Left renal cortex interstitium (tissue), 4 donors: ENCODE measurements at regions not wholly inside any gene's neighbourhood (a gene's known extent, or its start where the extent isn't known, plus 50 kb on each side); places are given as distances from the start of the nearest gene placed in this dataset.

Experiments used
- DNase-seq, 4 donors: peaks; one replicate each; pipeline ENCODE4 v3.0.0-alpha.2; 2013; ENCODE audit warnings: low read depth in 4 of 4, low spot score in 2 of 4, missing footprints in 1 of 4

GRCh38 chr1:29916656-29917369, 680.5 kb downstream of the PTPRU start:
- DNase-seq, result no peak

DNA sequence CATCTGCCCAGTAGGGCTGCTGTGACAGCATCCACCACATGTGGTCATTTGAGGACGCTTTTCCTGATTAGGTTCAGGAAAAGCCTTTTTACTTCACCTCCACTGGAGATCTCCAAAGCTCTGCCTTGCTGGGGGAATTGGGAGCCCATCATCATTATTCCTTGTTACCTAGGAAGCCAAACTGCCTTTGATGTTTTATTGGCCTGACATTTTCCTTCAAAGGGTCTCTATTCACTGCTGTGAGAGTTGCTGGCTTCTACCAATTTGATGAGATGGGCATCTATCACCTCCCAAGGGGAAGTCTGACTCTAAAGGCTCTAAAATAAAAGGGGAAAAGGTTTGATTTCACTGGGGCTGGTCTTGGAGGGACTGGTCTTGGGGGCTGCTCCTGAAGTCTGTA, 678.6 kb downstream of the PTPRU start:
- DNase-seq, result no peak

DNA sequence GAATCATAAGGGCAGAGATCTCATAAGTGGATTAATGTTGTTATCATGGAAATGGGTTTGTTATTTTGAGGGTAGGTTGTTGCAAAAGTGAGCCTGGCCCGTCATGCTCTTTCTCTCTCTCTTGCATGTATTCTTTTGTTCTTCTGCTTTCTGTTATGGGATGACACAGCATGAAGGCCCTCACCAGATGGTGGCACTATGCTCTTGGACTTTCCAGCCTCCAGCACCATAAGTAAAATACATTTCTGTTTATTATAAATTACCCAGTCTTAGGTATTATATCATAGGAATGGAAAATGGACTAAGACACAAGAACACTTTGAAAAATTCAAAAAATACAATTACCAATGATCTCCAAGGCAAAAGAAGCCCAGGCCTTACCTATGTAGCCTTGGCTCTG, 676.1 kb downstream of the PTPRU start:
- DNase-seq, result no peak

GRCh38 chr1:29909962-29910361, 673.6 kb downstream of the PTPRU start:
- DNase-seq, result no peak

DNA sequence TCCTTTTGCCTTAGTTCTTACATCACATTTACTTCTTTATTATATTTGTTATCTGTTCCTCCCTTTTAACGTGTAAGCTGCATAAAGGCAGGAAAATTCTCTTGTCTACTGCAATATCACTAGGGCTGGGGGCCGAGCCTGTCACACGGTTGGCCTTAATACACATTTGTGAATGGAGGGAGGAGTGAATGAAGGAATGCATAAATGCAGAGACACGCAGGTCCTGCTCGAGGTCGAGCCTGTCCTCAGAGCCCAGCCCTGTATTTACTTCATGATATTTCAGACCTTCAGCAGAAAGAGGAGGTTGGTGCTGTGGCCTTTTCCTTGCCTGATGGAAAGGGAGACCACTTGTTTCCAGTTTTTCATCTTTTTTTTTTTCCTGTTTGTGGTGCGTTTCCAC, 671.3 kb downstream of the PTPRU start:
- no peak for DNase-seq

- DNase-seq, result no peak
These were observed 670.6 kb downstream of the PTPRU start for GRCh38 chr1:29906927-29907326.

- DNase-seq, result no peak
These were observed 667.3 kb downstream of the PTPRU start for GRCh38 chr1:29903548-29904166.

DNA sequence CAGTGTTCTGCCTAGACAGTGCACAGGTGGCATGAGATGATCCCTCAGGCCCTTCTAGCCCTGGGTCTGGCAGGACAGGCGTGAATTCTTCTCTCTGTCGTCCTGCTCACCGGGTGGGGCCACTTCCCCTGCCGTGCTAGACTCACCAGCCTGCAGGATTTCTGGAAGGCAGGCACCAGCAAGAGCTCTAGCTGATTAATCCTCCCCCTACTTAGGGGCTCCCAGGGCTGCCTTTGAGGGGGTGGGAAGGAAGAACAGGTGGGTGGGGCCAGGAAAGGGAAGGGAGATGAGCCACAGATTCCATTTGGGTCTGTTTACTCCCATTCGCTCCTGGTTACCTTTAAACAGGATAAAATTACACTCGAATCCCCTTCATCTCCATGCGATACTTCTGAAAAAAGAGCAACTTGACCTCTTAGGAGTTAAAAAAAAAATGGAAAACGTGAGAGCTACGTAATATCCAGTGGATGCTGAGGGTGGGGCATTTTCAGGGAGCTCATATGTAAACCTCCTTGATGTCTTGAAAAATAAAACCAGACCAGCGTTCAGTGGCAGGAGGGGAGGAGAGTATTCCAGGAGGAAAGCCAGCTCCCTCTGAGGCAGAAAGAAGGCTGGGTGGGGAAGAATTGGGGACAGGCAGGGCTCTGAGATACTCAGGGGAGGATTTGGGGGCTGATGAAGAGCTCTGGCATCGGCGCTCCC, 665.5 kb downstream of the PTPRU start:
- peak; percentile 8 to 11 (median 10) for DNase-seq

DNA sequence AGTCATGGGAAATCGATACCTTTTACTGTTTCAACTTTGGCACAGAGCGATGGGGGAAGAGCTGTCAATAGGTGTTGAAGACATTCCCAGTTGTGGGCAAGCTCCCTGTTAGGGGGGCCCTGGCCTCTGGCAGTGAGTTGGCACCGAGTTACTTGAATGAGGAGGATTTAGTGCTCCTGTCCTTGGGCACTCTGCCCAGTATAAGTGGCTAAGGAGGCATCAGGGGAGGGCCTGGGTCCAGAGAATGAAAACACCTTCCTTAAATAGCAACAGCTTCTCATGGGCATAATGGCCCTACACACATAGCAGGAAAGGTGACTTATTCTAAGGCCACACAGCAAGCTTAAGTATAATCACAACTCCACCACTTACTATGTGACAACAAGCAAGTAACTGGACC, 664.4 kb downstream of the PTPRU start:
- no peak for DNase-seq

- DNase-seq, result no peak
These were observed 663.9 kb downstream of the PTPRU start for GRCh38 chr1:29900104-29900679.

GRCh38 chr1:29896791-29897714, 660.7 kb downstream of the PTPRU start:
- no peak for DNase-seq

- DNase-seq, result no peak
These were observed 660.0 kb downstream of the PTPRU start for GRCh38 chr1:29896300-29896699.

GRCh38 chr1:29895201-29895600, 658.9 kb downstream of the PTPRU start:
- no peak for DNase-seq

- no peak for DNase-seq
These were observed 658.0 kb downstream of the PTPRU start for GRCh38 chr1:29894311-29894710.

- no peak for DNase-seq
These were observed 657.5 kb downstream of the PTPRU start for GRCh38 chr1:29893806-29894205.

DNA sequence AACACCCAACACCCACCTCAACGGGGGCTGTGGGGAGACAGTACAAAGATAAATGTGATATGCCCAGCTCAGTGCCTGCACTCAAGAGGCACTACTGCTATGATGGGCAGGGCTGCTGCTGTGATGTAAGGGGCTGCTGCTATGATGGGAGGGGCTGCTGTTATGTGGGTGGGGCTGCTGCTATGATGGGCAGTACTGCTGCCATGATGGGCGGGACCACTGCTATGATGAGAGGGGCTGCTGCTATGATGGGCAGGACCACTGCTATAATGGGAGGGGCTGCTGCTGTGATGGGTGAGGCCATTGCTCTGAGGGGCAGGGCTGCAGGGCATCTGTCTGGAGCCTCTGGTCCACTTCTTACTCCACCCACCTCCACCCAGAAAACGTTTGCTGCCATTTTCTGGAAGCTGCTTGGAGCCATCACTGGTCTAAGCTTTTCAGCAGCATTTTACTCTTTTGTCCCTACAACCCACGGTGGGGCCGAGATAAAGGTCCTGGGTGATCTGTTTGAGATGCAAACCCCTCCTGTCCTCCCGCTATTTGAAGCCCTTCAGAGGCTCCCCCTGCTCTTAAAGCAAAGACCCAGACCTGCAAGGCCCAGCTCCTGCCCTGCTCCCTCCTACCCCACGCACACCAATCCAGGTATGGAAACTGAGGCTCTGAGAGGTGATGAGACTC, 656.9 kb downstream of the PTPRU start:
- no peak for DNase-seq

GRCh38 chr1:29892247-29892646, 655.9 kb downstream of the PTPRU start:
- DNase-seq, result no peak

DNA sequence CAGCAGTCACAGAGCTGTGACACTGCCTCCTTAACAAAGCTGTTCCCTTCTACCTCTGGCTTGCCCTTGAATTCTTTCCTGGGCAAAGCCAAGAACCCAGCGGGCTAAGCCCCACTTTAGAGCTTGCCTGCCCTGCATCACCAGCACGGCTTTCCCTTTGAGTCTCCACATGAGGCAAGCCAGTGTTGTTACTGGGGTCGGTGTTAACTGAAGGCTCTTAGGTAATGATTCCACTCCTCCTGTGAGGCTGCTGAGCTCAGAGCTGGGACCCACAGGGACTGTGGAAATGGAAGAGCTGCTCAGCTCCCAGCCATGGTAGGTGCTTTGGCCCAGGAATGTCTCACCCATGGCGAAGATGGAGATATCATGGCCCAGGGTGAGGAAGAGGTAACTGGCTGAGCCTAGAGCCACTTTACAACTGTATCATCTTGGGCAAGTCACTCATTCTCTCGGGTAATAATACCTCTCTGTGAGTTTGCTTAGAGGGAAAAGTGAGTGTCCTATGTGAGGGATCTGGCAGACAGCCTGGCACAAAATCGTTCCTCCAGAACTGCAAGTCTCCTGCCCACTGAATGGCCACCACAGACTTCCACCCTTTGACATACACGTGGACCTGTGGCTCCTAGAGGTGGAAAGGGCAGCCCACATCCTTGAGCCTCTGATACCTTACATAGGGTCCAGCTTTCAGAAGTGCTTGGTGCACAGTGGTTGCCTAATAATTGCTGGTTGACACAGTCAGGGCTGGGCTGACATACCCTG, 654.1 kb downstream of the PTPRU start:
- no peak for DNase-seq

GRCh38 chr1:29889776-29890175, 653.5 kb downstream of the PTPRU start:
- no peak for DNase-seq
